ENCODE measurements at regions not wholly inside any gene's neighbourhood (a gene's known extent, or its start where the extent isn't known, plus 50 kb on each side); places are given as distances from the start of the nearest gene placed in this dataset.

DNA sequence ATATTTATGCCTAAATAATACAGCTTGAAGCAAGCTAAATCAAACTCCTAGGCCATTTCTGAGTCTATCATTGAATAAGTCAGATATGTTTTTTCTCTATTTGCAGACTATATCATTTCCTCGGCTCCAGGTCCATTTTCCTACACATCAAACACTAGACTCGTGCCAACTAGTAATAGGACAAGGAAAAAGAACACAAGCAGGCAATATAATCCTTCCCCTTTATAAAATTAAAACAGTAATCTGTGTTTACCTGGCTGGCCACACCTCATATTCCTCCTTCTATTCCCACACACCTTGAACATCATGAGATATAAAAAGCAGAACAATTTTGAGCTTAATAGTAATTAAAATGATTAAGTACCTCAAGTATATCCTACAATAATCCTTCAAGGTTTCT, 325.7 kb downstream of the TFEC start:
- peak; percentile 15 for DNase-seq

- no peak for DNase-seq
Measured at GRCh38 chr7:115701141-115701540, 329.4 kb downstream of the TFEC start.

DNA sequence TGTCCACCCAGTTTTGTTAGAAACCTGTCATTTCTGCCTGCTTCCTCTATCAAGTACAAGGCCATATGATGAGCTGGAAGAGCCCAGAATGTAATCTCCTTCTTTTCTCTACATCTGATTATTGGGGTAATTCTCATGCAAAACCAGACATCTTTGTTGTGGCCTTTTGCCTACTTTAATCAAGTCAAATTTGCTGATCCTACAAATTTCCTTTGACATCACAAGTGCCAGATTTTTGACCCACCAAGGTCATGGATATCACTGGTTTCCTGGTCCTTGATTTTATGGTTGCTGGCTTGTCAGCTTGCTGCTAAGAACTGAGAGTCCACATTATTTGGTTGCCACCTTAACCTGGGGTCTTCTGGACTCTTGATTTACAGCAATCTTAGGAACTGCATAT, 336.1 kb downstream of the TFEC start:
- DNase-seq, result no peak

DNA sequence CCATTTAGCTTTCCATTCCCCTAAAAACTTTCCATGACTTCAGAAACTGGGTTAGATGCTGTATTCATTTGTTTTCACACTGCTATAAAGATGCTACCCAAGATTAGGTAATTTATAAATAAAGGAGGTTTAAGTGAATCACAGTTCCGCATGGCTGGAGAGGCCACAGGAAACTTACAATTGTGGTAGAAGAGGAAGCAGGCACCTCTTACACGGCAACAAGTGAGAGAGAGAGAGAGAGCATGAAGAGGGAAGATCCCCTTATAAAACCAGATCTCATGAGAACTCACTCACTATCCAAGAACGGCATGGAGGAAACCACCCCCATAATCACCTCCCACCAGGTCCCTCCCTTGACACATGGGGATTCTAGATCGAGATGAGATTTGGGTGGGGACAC, 336.8 kb downstream of the TFEC start:
- no peak for DNase-seq

- no peak for DNase-seq
Measured at GRCh38 chr7:115689941-115690340, 340.6 kb downstream of the TFEC start.

GRCh38 chr7:115683093-115683492, 347.5 kb downstream of the TFEC start:
- DNase-seq, result no peak

- no peak for DNase-seq
Measured at GRCh38 chr7:115682507-115682906, 348.1 kb downstream of the TFEC start.

DNA sequence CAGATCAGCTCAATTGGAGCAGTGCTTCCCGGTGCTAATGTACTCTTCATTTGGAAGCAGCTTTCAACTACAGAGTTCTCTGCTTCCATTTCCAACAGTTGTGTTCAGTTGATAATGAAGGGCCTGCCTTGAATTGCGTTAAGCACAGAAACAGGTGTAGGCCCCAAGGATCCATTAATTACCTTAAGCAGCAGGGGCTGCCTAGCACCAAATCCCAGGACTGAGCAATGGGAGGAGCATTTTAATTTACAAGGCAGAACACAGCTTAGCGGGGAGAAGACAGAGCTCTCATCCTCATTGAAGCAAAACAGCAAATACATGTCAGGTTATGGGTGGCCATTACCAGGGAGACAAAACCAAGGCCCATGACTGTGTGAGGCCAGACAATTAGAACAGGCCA, 349.6 kb downstream of the TFEC start:
- no peak for DNase-seq

DNA sequence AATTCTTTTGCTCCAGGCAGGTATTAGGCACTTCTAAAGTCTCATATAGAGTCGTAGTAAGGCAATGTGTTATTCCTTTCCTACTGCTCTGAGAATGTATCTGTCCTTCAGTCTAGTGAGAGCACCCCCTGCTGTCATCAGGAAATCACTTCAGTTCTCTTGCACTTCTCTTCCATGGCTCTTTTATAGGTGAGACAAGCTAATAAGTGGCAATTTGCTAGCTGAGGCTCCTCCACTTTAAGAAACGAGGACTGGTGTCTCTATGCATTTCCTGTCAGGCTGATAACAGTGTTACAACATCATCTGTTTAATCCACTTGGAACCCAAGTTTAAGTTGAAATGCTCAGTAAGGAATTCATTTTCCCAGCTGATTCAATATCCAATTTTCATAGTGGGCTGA, 350.6 kb downstream of the TFEC start:
- no peak for DNase-seq

GRCh38 chr7:115679423-115679822, 351.1 kb downstream of the TFEC start:
- DNase-seq, result no peak

GRCh38 chr7:115678086-115678982, 352.2 kb downstream of the TFEC start:
- no peak for DNase-seq

DNA sequence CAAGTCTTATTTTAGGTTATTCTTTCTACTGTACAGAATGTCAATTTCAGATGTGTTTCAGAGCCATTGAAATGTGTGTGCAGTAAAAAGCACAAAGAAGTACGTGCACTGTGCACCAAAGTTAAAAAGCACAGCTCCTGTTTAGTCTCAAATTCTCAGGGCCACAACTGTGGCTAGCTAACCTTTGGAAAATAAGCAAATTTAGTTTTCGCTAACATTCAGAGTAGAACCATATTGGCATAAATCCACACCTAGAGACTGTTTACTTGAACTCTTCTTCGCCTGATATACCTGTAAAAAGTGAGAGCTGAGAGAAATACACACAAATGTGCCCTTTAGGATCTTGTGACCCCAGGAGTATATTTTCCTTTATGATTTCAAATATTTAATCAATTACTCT, 353.9 kb downstream of the TFEC start:
- DNase-seq, result no peak

GRCh38 chr7:115676080-115676479, 354.5 kb downstream of the TFEC start:
- DNase-seq, result peak; percentile 80

DNA sequence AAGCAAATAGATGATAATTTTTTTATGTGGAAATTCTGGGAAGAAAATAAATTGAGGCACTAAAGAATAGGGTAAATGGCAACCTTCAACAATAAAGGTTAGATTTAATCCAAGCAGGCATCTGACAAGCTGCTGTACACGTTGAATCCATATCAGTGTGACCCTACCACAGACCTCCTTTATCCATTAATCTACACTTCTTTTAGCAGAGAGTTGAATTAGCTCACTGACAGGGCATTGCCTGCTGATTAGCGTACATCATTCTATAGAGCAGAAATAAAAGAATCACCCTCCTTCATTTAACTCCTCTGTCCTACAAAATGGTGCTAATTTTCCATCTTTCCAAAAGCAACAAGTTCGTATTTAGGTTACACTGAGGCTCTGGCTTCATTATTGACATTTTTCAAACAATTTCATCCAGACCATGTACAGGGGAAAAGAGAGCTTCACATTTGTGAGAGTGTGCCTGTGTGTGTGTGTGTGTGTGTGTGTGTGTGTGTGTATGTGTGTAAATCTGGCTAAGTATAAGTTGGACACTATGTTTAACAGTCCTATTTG, 356.0 kb downstream of the TFEC start:
- DNase-seq, result no peak

DNA sequence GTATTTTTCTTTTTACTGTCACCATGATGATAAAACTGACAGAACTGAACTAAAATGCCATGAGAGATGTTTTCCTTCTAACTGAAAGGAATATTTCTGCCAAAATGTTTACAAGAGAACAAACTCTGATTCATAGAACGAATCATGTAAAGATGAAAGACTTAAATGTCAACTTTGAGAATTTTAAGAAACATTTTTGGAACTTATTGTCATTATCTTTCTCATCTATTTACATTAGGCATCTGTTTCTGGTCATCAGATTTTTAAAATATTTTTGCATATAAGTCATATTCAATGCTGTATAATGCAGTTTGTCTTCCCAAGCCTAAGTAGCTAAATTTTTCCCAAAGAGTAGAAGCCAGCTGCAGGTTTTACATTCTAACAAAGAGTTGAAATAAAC, 358.5 kb downstream of the TFEC start:
- no peak for DNase-seq

- DNase-seq, result no peak
Measured at GRCh38 chr7:115662676-115663075, 367.9 kb downstream of the TFEC start.

- no peak for DNase-seq
Measured at GRCh38 chr7:115662120-115662519, 368.4 kb downstream of the TFEC start.

- DNase-seq, result no peak
Measured at GRCh38 chr7:115658223-115658622, 372.3 kb downstream of the TFEC start.

DNA sequence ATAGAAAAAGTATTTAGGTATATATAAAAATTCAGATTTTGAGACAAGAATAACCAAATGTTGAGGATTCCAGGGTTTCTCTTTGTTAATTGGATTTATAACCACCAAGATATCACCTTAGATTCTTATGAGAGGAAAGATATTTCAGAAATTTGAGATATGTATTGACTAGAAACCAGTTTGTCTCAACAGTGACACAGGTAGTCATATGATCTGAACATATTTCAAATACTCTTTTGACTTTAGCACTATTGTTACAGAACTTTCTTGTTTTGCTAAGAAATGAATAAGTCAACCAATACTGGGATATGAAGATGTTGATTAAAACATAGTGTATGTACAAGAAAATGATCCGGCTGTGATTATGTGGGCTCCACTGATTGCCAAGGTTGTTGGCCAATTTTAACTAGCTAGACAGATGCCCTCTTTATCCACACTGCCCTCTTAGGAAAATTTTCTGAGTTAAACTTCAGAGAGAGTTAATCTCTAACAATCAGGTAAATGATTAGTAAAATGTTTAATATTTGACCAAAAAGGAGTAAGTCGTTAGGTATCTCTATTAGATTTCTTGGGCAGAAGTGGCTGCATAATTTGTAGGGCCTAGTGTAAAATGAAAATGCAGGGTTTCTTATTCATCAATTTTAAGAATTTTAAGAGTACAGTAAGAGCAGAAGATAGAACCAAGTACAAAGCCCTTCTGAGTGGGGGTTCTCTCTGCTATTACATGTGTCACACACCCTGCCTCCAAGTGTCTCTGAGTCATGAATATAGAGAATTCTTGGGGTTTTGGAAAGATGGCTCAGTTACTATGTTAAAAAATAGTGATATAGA, 376.0 kb downstream of the TFEC start:
- no peak for DNase-seq

DNA sequence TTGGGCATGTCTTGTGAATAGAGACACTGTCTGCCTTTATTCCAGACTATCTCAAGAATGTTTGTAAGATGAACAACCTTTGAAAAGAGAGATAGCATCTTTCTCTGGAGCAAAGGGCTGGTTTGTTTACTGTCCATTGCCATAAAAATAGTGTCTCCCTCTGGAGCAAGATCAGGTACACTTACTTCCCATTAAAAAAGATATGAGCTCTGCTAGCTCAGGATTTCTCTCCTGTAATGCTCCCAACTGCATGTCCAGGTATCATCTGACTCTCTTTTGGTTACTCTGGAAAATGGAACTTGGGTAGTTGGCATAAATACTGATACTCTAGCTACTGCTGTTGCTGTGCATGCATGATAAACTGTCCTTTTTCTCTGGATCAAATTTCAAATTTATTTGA, 381.1 kb downstream of the TFEC start:
- DNase-seq, result no peak

- DNase-seq, result no peak
Measured at GRCh38 chr7:115647712-115648111, 382.9 kb downstream of the TFEC start.

DNA sequence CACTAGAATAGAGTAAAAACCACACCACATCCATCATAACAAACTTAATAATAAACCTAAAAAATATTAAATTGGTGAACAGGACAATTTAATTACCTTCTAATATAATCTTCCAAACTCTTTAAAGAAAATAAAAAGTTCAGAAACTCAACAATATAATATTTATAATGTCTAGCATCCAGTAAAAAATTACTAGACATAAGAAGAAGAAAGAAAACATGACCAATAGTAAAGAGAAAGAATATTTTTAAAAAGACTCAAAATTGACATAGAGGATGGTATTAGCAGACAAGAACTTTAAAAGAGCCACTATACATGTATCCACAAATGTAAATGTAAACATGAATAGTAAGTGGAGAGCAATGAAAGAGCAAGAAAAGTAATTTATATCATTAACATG, 388.4 kb downstream of the TFEC start:
- DNase-seq, result no peak

GRCh38 chr7:115638853-115639252, 391.7 kb downstream of the TFEC start:
- DNase-seq, result no peak

DNA sequence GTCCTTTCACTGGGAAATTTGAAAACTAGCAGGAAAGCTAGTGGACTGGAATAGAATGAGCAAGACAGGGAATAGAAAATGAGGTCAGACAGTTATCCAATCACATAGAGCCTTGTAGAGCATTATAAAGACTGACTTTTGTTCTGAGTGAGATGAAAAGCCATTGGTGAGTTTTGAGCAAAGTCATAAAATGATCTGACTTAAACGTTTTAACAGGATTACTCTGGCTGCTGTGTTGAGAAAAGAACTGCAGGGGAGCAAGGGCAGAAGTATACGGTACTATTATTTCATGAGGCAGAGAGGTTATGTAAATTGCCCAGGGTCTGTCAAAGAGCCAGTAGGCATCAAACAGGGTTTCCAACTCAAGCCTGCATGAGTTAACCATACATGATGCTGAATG, 393.4 kb downstream of the TFEC start:
- no peak for DNase-seq

Data from COR-L47 (cell line).